ENCODE measurements at regions not wholly inside any gene's neighbourhood (a gene's known extent, or its start where the extent isn't known, plus 50 kb on each side); places are given as distances from the start of the nearest gene placed in this dataset.

DNA sequence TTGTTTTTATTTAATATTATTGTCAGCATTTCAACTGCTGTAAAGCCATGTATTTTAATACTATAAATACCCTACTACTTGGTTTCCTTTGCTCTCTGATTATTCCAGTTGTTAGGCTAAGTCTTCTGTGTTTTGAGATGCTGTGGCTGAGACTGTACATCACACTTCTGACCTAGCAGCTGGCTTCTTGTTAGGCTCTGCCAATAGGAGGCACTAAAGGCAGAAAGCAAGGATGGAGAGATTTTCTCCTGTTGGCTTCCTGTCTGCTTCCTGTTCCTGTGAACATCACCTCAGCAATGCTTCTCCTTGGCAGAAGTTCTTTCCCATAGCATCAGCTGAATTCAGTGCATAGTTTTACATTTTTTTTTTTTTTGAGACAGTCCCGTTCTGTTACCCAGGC is 68.3 kb upstream of the YPEL5 start:
- DNase-seq (ENCODE audit: low read depth, low spot score) (no peak), FAIRE-seq (no peak)
- Histone ChIP-seq H3K9me3 (replicated peaks; ENCODE audit: control insufficient read depth, insufficient read depth, low read length) (no peaks in the 10 kb centered on the region), H3K27ac (ENCODE audit: insufficient read depth, low read depth, low read length) (no peak overlapping the region), H4K20me1 (replicated peaks; ENCODE audit: control insufficient read depth, extremely low read depth, insufficient read depth, low read length) (no peaks in the 10 kb centered on the region), H3K4me1 (ENCODE audit: control insufficient read depth, extremely low read depth, insufficient read depth, low read length) (no peaks in the 10 kb centered on the region), H3K9me1 (replicated peaks; ENCODE audit: control insufficient read depth, extremely low read depth, insufficient read depth, low read length) (no peaks in the 10 kb centered on the region), H3K4me2 (ENCODE audit: insufficient read depth, low read length) (no peak overlapping the region), H3K79me2 (ENCODE audit: control insufficient read depth, insufficient read depth, low read length) (no peaks in the 10 kb centered on the region), H3K4me3 (replicated peaks in 1 of 3; ENCODE audit: insufficient read depth in 1 of 3, low read depth in 1 of 3, low read length in 3 of 3) (no peak overlapping the region), H3K9ac (replicated peaks; ENCODE audit: extremely low read depth, insufficient read depth, low read length) (no peak overlapping the region), H3K27me3 (ENCODE audit: control insufficient read depth in 2 of 2, insufficient read depth in 2 of 2, low read length in 2 of 2) (no peaks in the 10 kb centered on the region), H3K36me3 (ENCODE audit: control insufficient read depth in 2 of 2, extremely low read depth in 1 of 2, insufficient read depth in 2 of 2, low read length in 2 of 2) (no peaks in the 10 kb centered on the region), H2AFZ (ENCODE audit: low read depth, low read length) (no peak overlapping the region)
- no TSS peak for BruUV-seq (replicated peaks)
- no peak for TF ChIP-seq GATA2 (IDR thresholded peaks at IDR 0.05; ENCODE audit: insufficient read depth, insufficient read length, low read depth, low read length)
- no peak for TF ChIP-seq JUN (IDR thresholded peaks at IDR 0.05; ENCODE audit: borderline replicate concordance, insufficient read depth, insufficient read length, low read depth)
- TF ChIP-seq, protein P1, sequence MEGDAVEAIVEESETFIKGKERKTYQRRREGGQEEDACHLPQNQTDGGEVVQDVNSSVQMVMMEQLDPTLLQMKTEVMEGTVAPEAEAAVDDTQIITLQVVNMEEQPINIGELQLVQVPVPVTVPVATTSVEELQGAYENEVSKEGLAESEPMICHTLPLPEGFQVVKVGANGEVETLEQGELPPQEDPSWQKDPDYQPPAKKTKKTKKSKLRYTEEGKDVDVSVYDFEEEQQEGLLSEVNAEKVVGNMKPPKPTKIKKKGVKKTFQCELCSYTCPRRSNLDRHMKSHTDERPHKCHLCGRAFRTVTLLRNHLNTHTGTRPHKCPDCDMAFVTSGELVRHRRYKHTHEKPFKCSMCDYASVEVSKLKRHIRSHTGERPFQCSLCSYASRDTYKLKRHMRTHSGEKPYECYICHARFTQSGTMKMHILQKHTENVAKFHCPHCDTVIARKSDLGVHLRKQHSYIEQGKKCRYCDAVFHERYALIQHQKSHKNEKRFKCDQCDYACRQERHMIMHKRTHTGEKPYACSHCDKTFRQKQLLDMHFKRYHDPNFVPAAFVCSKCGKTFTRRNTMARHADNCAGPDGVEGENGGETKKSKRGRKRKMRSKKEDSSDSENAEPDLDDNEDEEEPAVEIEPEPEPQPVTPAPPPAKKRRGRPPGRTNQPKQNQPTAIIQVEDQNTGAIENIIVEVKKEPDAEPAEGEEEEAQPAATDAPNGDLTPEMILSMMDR (IDR thresholded peaks at IDR 0.05; ENCODE audit: extremely low read depth in 1 of 2, insufficient read depth in 1 of 2, low read depth in 1 of 2, low read length in 2 of 2), result no peak
- ChIA-PET POLR2A (no interaction called here), CTCF (interaction anchor here (1.0 kb wide), 1 partner anchor 43 kb away, joined by 3 read pairs; no protein-coding TSS in a partner anchor)
- intact Hi-C loops (cut with micrococcal nuclease), result no loop called here
- dilution Hi-C loops (cut with MboI; ENCODE audit: extremely low pct_ligation_motif_present, low sequenced_read_pairs), result no loop called here

DNA sequence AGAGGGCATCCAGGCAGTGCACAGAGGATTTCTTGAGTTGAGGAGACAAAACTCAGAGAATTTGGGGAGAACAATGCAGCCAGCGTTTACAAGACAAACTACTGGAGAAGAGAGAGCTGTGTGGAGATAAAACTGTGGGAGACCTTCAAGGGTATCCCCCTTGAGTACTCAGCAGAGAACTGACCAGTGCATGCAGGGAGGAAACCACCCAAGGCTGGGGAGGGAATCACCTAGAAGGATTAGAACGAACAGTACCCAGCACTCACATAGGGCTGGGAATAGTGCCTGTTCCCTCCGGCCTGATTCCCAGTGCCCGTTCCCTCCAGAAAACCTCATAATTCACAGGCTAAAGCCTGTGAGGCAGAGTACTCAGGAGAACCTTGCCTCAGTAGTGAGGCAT is 61.9 kb upstream of the YPEL5 start:
- CTCF ChIA-PET, result no interaction called here
- Histone ChIP-seq H3K27ac (ENCODE audit: insufficient read depth, low read depth, low read length) (no peak overlapping the region), H3K4me3 (replicated peaks in 1 of 3; ENCODE audit: insufficient read depth in 1 of 3, low read depth in 1 of 3, low read length in 3 of 3) (no peak overlapping the region), H3K4me2 (ENCODE audit: insufficient read depth, low read length) (no peak overlapping the region), H3K4me1 (ENCODE audit: control insufficient read depth, extremely low read depth, insufficient read depth, low read length) (no peaks in the 10 kb centered on the region), H4K20me1 (replicated peaks; ENCODE audit: control insufficient read depth, extremely low read depth, insufficient read depth, low read length) (no peaks in the 10 kb centered on the region), H3K36me3 (ENCODE audit: control insufficient read depth in 2 of 2, extremely low read depth in 1 of 2, insufficient read depth in 2 of 2, low read length in 2 of 2) (no peaks in the 10 kb centered on the region), H2AFZ (ENCODE audit: low read depth, low read length) (no peak overlapping the region), H3K9me1 (replicated peaks; ENCODE audit: control insufficient read depth, extremely low read depth, insufficient read depth, low read length) (no peaks in the 10 kb centered on the region), H3K79me2 (ENCODE audit: control insufficient read depth, insufficient read depth, low read length) (no peaks in the 10 kb centered on the region), H3K27me3 (ENCODE audit: control insufficient read depth in 2 of 2, insufficient read depth in 2 of 2, low read length in 2 of 2) (no peaks in the 10 kb centered on the region), H3K9ac (replicated peaks; ENCODE audit: extremely low read depth, insufficient read depth, low read length) (no peak overlapping the region), H3K9me3 (replicated peaks; ENCODE audit: control insufficient read depth, insufficient read depth, low read length) (no peaks in the 10 kb centered on the region)
- intact Hi-C loops (cut with micrococcal nuclease), result no loop called here
- no peak for DNase-seq (ENCODE audit: low read depth, low spot score)
- no TSS peak for BruUV-seq (replicated peaks)
- POLR2A ChIA-PET, result no interaction called here
- TF ChIP-seq, protein P1 (IDR thresholded peaks at IDR 0.05; ENCODE audit: extremely low read depth in 1 of 2, insufficient read depth in 1 of 2, low read depth in 1 of 2, low read length in 2 of 2), result no peak
- no peak for TF ChIP-seq EZH2 (IDR thresholded peaks at IDR 0.05; ENCODE audit: borderline replicate concordance, low read depth, low read length, severe bottlenecking)
- no peak for TF ChIP-seq FOS (IDR thresholded peaks at IDR 0.05; ENCODE audit: borderline replicate concordance, insufficient read depth, low read length)
- TF ChIP-seq MYC (IDR thresholded peaks at IDR 0.05; ENCODE audit: low read depth, low read length), result no peak
- no peak for TF ChIP-seq GATA2 (IDR thresholded peaks at IDR 0.05; ENCODE audit: insufficient read depth, insufficient read length, low read depth, low read length)
- TF ChIP-seq POLR2A (IDR thresholded peaks at IDR 0.05; ENCODE audit: low read depth, low read length), result no peak
- TF ChIP-seq, protein P2, sequence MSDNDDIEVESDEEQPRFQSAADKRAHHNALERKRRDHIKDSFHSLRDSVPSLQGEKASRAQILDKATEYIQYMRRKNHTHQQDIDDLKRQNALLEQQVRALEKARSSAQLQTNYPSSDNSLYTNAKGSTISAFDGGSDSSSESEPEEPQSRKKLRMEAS (IDR thresholded peaks at IDR 0.05; ENCODE audit: insufficient read depth, insufficient read length), result no peak
- TF ChIP-seq POLR2AphosphoS5 (IDR thresholded peaks at IDR 0.05; ENCODE audit: insufficient read depth, low read depth, low read length), result no peak
- no peak for TF ChIP-seq JUN (IDR thresholded peaks at IDR 0.05; ENCODE audit: borderline replicate concordance, insufficient read depth, insufficient read length, low read depth)
- FAIRE-seq, result no peak
- dilution Hi-C loops (cut with MboI; ENCODE audit: extremely low pct_ligation_motif_present, low sequenced_read_pairs), result no loop called here

All from endothelial cell of umbilical vein (primary cell).